Tibial nerve (tissue), 4 donors: ENCODE measurements at regions not wholly inside any gene's neighbourhood (a gene's known extent, or its start where the extent isn't known, plus 50 kb on each side); places are given as distances from the start of the nearest gene placed in this dataset.

Experiments used
- CTCF ChIP-seq, 5 experiments: fragments of 200-600 bp in 3 of 5; fragments of 450-650 bp in 2 of 5; sonication (generic) in 3 of 5; IDR thresholded peaks; one replicate each; pipeline ENCODE4 v1.5.1; 2016 to 2019; ENCODE audit warnings: antibody characterized with exemption in 5 of 5, mild to moderate bottlenecking in 3 of 5, moderate library complexity in 2 of 5
- EP300 ChIP-seq, 2 donors: sonication (generic); formaldehyde crosslinking; IDR thresholded peaks; one replicate each; pipeline ENCODE4 v1.6.1; 2017; ENCODE audit warnings: antibody characterized with exemption in 2 of 2, mild to moderate bottlenecking in 1 of 2
- POLR2A ChIP-seq, 2 donors: fragments of 450-650 bp; IDR thresholded peaks; one replicate each; pipeline ENCODE4 v1.6.1; 2017; ENCODE audit warnings: antibody characterized with exemption in 2 of 2, mild to moderate bottlenecking in 2 of 2, moderate library complexity in 2 of 2

- no peak for TF ChIP-seq CTCF (IDR thresholded peaks at IDR 0.05)
- TF ChIP-seq EP300 (IDR thresholded peaks at IDR 0.05), result no peak
- no peak for TF ChIP-seq POLR2A (IDR thresholded peaks at IDR 0.05)
These were observed 1019.4 kb downstream of the EPHA7 start for GRCh38 chr6:92399911-92400310.
